GM12878 (cell line): ENCODE measurements at regions not wholly inside any gene's neighbourhood (a gene's known extent, or its start where the extent isn't known, plus 50 kb on each side); places are given as distances from the start of the nearest gene placed in this dataset.

ENCODE experiments used
- ATAC-seq: fragments of 200-7000 bp; cut with Tn5 transposase; 3 replicates; pipeline ENCODE4 v1.9.1; 2020; ENCODE audit warnings: mild to moderate bottlenecking, moderate library complexity
- BruUV-seq: library from RNA; stranded (reverse); fragments of 400-500 nt; replicated peaks from 2 replicates; lab custom pipeline; 2021; lab: Mats Ljungman, UMichigan
- CTCF ChIA-PET: fragments of 300-600 bp; sonication (Branson Sonifier 250); formaldehyde crosslinking; extraction: SDS; loops from one replicate; lab custom pipeline; 2021; ENCODE audit warnings: inconsistent platforms; lab: Yijun Ruan, JAX
- POLR2A ChIA-PET: fragments of 350-600 bp; formaldehyde crosslinking; extraction: SDS; loops from one replicate; lab custom pipeline; 2021; ENCODE audit warnings: inconsistent platforms; lab: Charles Lee
- RAD21 ChIA-PET: fragments of 300-600 bp; sonication (Branson Sonifier 250); formaldehyde crosslinking; loops from one replicate; lab custom pipeline; 2023; ENCODE audit warnings: antibody characterized with exemption; ENCODE audit not compliant: unreplicated experiment; lab: Charles Lee
- SMC1A ChIA-PET: fragments of 300-600 bp; sonication (Branson Sonifier 250); formaldehyde crosslinking; loops from one replicate; lab custom pipeline; 2023; ENCODE audit not compliant: unreplicated experiment, uncharacterized antibody; lab: Charles Lee
- DNase-seq: peaks from one replicate; pipeline ENCODE4 v3.0.0-alpha.2; 2011; ENCODE audit warnings: low read depth, low spot score
- FAIRE-seq: peaks from 3 replicates; lab custom pipeline; 2011; peaks lifted over from hg19 to GRCh38; lab: Jason Lieb, UNC
- H2AFZ ChIP-seq: 2 replicates; pipeline ENCODE4 v1.6.0; 2011; ENCODE audit warnings: low read depth, low read length, control low read depth; ENCODE audit not compliant: control insufficient read depth
- H3K27ac ChIP-seq: 2 replicates; pipeline ENCODE4 v1.5.1; 2011; ENCODE audit warnings: control low read depth; ENCODE audit not compliant: control insufficient read depth, insufficient read depth
- H3K27me3 ChIP-seq, 2 experiments: replicated peaks in 1 of 2; 2 replicates each; pipeline versions ENCODE4 v1.6.0 to v1.6.1; 2011; ENCODE audit warnings: low read length in 1 of 2; ENCODE audit not compliant: control insufficient read depth in 2 of 2, insufficient read depth in 2 of 2
- H3K36me3 ChIP-seq, 2 experiments: 2 replicates each; pipeline ENCODE4 v1.5.1; 2011; ENCODE audit warnings: low read length in 1 of 2; ENCODE audit not compliant: control insufficient read depth in 2 of 2, insufficient read depth in 2 of 2
- H3K4me1 ChIP-seq: 2 replicates; pipeline ENCODE4 v1.6.1; 2011; ENCODE audit warnings: mild to moderate bottlenecking, low read length, moderate library complexity, mixed read lengths; ENCODE audit not compliant: control insufficient read depth, insufficient read depth
- H3K4me2 ChIP-seq: 2 replicates; pipeline ENCODE4 v1.6.0; 2011; ENCODE audit warnings: control low read depth; ENCODE audit not compliant: control insufficient read depth, insufficient read depth
- H3K4me3 ChIP-seq: fragments of 200-600 bp; sonication (generic); 2 replicates; pipeline ENCODE4 v1.5.1; 2016
- H3K79me2 ChIP-seq: 2 replicates; pipeline ENCODE4 v1.6.0; 2011; ENCODE audit warnings: low read length; ENCODE audit not compliant: control insufficient read depth, insufficient read depth
- H3K9ac ChIP-seq: 2 replicates; pipeline ENCODE4 v1.8.0; 2011; ENCODE audit warnings: low read length, control low read depth, mixed read lengths; ENCODE audit not compliant: control insufficient read depth, insufficient read depth
- H3K9me3 ChIP-seq: replicated peaks from 3 replicates; pipeline ENCODE4 v1.5.1; 2011; ENCODE audit warnings: mild to moderate bottlenecking, low read length; ENCODE audit not compliant: control insufficient read depth, insufficient read depth
- H4K20me1 ChIP-seq: 2 replicates; pipeline ENCODE4 v1.6.0; 2011; ENCODE audit not compliant: control insufficient read depth, insufficient read depth
- ASH2L ChIP-seq: fragments of 300-600, 200-600 bp; sonication (generic); IDR thresholded peaks from 2 replicates; pipeline ENCODE4 v1.6.1; 2017; ENCODE audit warnings: low read depth, mild to moderate bottlenecking, borderline replicate concordance
- ATF2 ChIP-seq: IDR thresholded peaks from 2 replicates; pipeline ENCODE4 v1.6.1; 2012; ENCODE audit warnings: low read length, inconsistent platforms
- CHD1 ChIP-seq: IDR thresholded peaks from 2 replicates; pipeline ENCODE4 v1.6.1; 2012; ENCODE audit warnings: low read depth, low read length, improper control_type of control experiment
- CHD4 ChIP-seq: fragments of 200-600 bp; sonication (generic); IDR thresholded peaks from 2 replicates; pipeline ENCODE4 v1.6.1; 2016; ENCODE audit warnings: mild to moderate bottlenecking
- DPF2 ChIP-seq: fragments of 450-650 bp; IDR thresholded peaks from 2 replicates; pipeline ENCODE4 v1.6.1; 2017; ENCODE audit warnings: mild to moderate bottlenecking
- HDGF ChIP-seq: fragments of 450-650 bp; IDR thresholded peaks from 2 replicates; pipeline ENCODE4 v1.6.1; 2016; ENCODE audit warnings: antibody characterized with exemption
- IKZF2 ChIP-seq, 2 experiments: fragments of 450-650 bp; IDR thresholded peaks; 2 replicates each; pipeline ENCODE4 v1.6.1; 2017; ENCODE audit warnings: mild to moderate bottlenecking in 2 of 2, moderate library complexity in 2 of 2
- IRF4 ChIP-seq: IDR thresholded peaks from 2 replicates; pipeline ENCODE4 v1.6.1; 2011; ENCODE audit warnings: low read depth, low read length
- MXI1 ChIP-seq: fragments of 150-350 bp; IDR thresholded peaks from 2 replicates; pipeline ENCODE4 v1.6.1; 2011; ENCODE audit warnings: low read depth, mild to moderate bottlenecking, inconsistent platforms, low read length, improper control_type of control experiment
- NR2C1 ChIP-seq: fragments of 450-650 bp; IDR thresholded peaks from 2 replicates; pipeline ENCODE4 v1.6.1; 2017; ENCODE audit warnings: antibody characterized with exemption, mild to moderate bottlenecking, moderate library complexity
- NR2F1 ChIP-seq: fragments of 450-650 bp; conservative IDR thresholded peaks from 2 replicates; pipeline ENCODE4 v1.6.1; 2017; ENCODE audit warnings: mild to moderate bottlenecking
- PBX3 ChIP-seq: IDR thresholded peaks from 2 replicates; pipeline ENCODE4 v1.6.1; 2011; ENCODE audit warnings: mild to moderate bottlenecking, low read depth, low read length, moderate library complexity; ENCODE audit not compliant: insufficient replicate concordance
- POLR2AphosphoS2 ChIP-seq: IDR thresholded peaks from 2 replicates; pipeline ENCODE4 v1.6.1; 2011; ENCODE audit warnings: low read depth, mild to moderate bottlenecking, low read length, improper control_type of control experiment, moderate library complexity
- RAD21 ChIP-seq: IDR thresholded peaks from 2 replicates; pipeline ENCODE4 v1.6.1; 2011; ENCODE audit warnings: mild to moderate bottlenecking, low read depth, low read length, moderate library complexity; ENCODE audit not compliant: insufficient read depth
- RELA ChIP-seq: fragments of 450-650 bp; IDR thresholded peaks from 2 replicates; pipeline ENCODE4 v1.8.0; 2014; ENCODE audit warnings: borderline replicate concordance; ENCODE audit not compliant: partially characterized antibody
- SPI1 ChIP-seq: IDR thresholded peaks from 2 replicates; pipeline ENCODE4 v1.6.1; 2011; ENCODE audit warnings: low read depth, mild to moderate bottlenecking, low read length, moderate library complexity, borderline replicate concordance; ENCODE audit not compliant: insufficient read depth
- YBX1 ChIP-seq: fragments of 450-650 bp; IDR thresholded peaks from 2 replicates; pipeline ENCODE4 v1.6.1; 2016; ENCODE audit warnings: antibody characterized with exemption
- WGBS: methylation state at CpG from one replicate; pipeline ENCODE4 v1.1.6; 2016; ENCODE audit warnings: low lambda C conversion rate; ENCODE audit not compliant: insufficient replicate concordance, insufficient coverage; ENCODE audit errors: missing lambda C conversion rate; 5-methylcytosine and 5-hydroxymethylcytosine counted together
- in situ Hi-C: fragments of 300-500 bp; cut with MboI; formaldehyde crosslinking; loops from 9 replicates; pipeline ENCODE4 v1.14.3; 2018; ENCODE audit warnings: mixed read lengths
- intact Hi-C: fragments of 100-400 bp; cut with micrococcal nuclease; formaldehyde crosslinking; loops from one replicate; pipeline ENCODE4 v1.14.2; 2022; ENCODE audit not compliant: unreplicated experiment
- TF ChIP-seq, protein P1 (sequence below): fragments of 450-650 bp; IDR thresholded peaks from 2 replicates; pipeline ENCODE4 v1.6.1; 2018; ENCODE audit warnings: mild to moderate bottlenecking, low read depth, moderate library complexity; ENCODE audit not compliant: partially characterized antibody
- TF ChIP-seq, protein P2 (sequence below): IDR thresholded peaks from 2 replicates; pipeline ENCODE4 v1.6.1; 2012; ENCODE audit warnings: low read depth, low read length, improper control_type of control experiment

- TF ChIP-seq ATF2 (no peak), NR2C1 (no peak), RAD21 (no peak), DPF2 (no peak), RELA (no peak)
Observed at GRCh38 chr2:62424899-62425298, 81.1 kb downstream of the TMEM17 start (continued).

- CTCF ChIA-PET = interaction anchor here (1.0 to 1.6 kb wide), 2 partner anchors 9 to 351 kb away, joined by 3 read pairs; no protein-coding TSS in a partner anchor
- no peak for TF ChIP-seq NR2F1
- TF ChIP-seq CHD1 = no peak
- no peak for TF ChIP-seq SPI1
- TF ChIP-seq, protein P1, sequence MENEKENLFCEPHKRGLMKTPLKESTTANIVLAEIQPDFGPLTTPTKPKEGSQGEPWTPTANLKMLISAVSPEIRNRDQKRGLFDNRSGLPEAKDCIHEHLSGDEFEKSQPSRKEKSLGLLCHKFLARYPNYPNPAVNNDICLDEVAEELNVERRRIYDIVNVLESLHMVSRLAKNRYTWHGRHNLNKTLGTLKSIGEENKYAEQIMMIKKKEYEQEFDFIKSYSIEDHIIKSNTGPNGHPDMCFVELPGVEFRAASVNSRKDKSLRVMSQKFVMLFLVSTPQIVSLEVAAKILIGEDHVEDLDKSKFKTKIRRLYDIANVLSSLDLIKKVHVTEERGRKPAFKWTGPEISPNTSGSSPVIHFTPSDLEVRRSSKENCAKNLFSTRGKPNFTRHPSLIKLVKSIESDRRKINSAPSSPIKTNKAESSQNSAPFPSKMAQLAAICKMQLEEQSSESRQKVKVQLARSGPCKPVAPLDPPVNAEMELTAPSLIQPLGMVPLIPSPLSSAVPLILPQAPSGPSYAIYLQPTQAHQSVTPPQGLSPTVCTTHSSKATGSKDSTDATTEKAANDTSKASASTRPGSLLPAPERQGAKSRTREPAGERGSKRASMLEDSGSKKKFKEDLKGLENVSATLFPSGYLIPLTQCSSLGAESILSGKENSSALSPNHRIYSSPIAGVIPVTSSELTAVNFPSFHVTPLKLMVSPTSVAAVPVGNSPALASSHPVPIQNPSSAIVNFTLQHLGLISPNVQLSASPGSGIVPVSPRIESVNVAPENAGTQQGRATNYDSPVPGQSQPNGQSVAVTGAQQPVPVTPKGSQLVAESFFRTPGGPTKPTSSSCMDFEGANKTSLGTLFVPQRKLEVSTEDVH = no peak
- TF ChIP-seq CHD4 = no peak
- TF ChIP-seq HDGF = no peak
- TF ChIP-seq POLR2AphosphoS2 = no peak
- no peak for TF ChIP-seq PBX3
- no peak for TF ChIP-seq IRF4
- TF ChIP-seq IKZF2 (IDR thresholded peaks at IDR 0.05) = no peak
- no peak for TF ChIP-seq ASH2L
- TF ChIP-seq, protein P2, sequence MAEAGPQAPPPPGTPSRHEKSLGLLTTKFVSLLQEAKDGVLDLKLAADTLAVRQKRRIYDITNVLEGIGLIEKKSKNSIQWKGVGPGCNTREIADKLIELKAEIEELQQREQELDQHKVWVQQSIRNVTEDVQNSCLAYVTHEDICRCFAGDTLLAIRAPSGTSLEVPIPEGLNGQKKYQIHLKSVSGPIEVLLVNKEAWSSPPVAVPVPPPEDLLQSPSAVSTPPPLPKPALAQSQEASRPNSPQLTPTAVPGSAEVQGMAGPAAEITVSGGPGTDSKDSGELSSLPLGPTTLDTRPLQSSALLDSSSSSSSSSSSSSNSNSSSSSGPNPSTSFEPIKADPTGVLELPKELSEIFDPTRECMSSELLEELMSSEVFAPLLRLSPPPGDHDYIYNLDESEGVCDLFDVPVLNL = no peak
- TF ChIP-seq MXI1 = no peak
- TF ChIP-seq YBX1 = no peak
Observed at GRCh38 chr2:62423883-62424458, 82.0 kb downstream of the TMEM17 start.

More at GRCh38 chr2:62423883-62424458, 82.0 kb downstream of the TMEM17 start:
- H3K4me2 ChIP-seq = no peak overlapping the region
- RAD21 ChIA-PET = no interaction called here
- SMC1A ChIA-PET = no interaction called here
- H3K9ac ChIP-seq = no peak overlapping the region
- H3K4me3 ChIP-seq = no peak overlapping the region
- in situ Hi-C loops (no loop called here), intact Hi-C loops (no loop called here)
- no peaks in the 10 kb centered on the region for H3K79me2 ChIP-seq
- no peaks in the 10 kb centered on the region for H3K4me1 ChIP-seq
- POLR2A ChIA-PET = interaction anchor here (0.5 kb wide), 1 partner anchor 15 kb away, joined by 3 read pairs; no protein-coding TSS in a partner anchor
- H3K9me3 ChIP-seq = no peaks in the 10 kb centered on the region
- H3K27me3 ChIP-seq = no peaks in the 10 kb centered on the region
- no TSS peak for BruUV-seq
- DNase-seq (no peak), ATAC-seq (no peak), FAIRE-seq (no peak)
- H3K27ac ChIP-seq = no peak overlapping the region
- WGBS = 54% methylated on average over 3 of the region's 3 CpGs
- H3K36me3 ChIP-seq = no peaks in the 10 kb centered on the region
- no peak overlapping the region for H2AFZ ChIP-seq
- no peaks in the 10 kb centered on the region for H4K20me1 ChIP-seq
